T47D (cell line): ENCODE measurements at regions not wholly inside any gene's neighbourhood (a gene's known extent, or its start where the extent isn't known, plus 50 kb on each side); places are given as distances from the start of the nearest gene placed in this dataset.

ENCODE experiments used
- DNase-seq, 2 experiments: peaks; one replicate each; pipeline versions ENCODE4 v3.0.0 to v3.0.0-alpha.2; 2011 to 2012; ENCODE audit warnings: low read depth in 1 of 2, low spot score in 1 of 2
- JUND ChIP-seq: IDR thresholded peaks from 2 replicates; pipeline ENCODE4 v1.6.1; 2012; ENCODE audit warnings: low read depth
- in situ Hi-C: cut with HindIII; loops from 2 replicates; pipeline ENCODE4 v1.10.0; 2016; ENCODE audit warnings: low sequenced_read_pairs, low pct_unique_long_range_greater_than_20kb

DNA sequence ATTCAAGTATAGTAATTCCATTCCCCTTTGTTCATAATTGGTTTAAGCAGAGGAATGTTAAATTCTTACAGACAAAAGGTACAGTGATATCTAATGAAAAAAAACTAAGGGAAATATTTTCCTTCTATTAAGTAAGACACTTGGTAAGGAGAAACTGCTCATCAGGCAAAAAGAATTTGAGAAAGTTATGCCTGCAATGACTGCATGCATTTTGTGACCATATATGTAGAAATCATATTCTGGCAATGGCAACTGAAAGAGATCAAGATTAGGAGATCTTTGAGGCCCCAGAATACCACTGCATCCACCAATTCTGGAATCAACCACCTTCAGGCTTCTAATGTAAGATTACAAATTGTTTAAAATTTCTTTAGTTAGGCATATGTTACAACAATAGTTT is 364.8 kb downstream of the PCDH10 start:
- in situ Hi-C loops: no loop called here

DNA sequence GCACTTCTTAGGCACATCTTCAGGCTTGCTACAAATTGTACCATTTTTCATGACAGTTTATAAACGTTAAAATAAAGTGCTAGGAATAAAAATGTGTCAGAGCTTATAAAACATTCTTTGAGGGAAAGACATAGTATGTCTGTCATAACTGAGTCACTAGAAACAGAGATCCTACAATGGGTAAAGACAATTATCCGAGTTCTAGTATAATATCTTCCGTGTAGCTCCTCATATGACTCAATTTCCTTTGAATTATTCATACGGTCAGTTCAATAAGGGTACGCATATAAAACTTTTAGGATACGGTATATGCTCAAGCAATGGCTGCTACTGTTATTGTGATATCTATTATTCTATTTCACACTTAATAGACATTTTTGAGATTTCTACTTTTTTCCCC is 349.1 kb downstream of the PCDH10 start:
- in situ Hi-C loops: no loop called here
- TF ChIP-seq JUND: no peak
- no peak for DNase-seq

More for the DNA sequence above, 364.8 kb downstream of the PCDH10 start:
- no peak for TF ChIP-seq JUND
- no peak for DNase-seq

DNA sequence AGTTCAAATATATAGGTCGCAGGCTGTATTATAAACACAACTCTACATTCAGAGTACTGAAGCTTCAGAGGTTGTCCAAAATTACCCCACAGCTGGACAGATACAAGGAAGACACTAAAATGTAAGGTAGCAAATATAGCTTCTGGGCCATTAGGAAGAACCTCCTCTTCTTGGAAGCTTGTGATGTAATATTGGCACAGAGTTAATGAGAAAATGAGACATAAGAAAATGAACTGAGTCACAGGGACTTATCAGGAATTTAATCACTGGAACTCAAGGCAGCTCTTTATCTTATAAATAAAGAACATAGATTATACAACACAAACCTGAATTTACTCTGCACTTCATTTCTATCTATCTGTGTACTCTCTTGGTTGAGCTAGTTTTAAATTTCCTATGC is 344.7 kb downstream of the PCDH10 start:
- TF ChIP-seq JUND: no peak
- no peak for DNase-seq
- in situ Hi-C loops: no loop called here

DNA sequence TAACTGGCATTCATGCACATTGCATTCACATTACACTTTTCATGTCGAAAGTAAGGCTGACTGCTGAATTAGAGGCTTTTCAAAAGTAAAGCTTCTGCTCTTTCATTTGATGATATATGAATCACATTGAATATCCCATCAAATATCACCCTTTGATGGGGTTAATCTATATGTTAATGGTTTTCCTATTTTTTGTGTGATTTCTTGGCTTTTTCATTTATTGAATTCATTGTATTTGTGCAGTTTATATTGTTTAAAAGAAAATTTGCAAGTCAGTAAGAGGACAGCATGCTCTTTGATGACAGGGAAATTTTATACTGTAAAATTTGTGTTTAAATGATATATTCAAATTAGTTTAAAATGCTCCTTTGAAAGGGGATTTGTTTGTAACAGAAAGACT is 344.1 kb downstream of the PCDH10 start:
- DNase-seq: no peak
- in situ Hi-C loops: no loop called here
- no peak for TF ChIP-seq JUND

DNA sequence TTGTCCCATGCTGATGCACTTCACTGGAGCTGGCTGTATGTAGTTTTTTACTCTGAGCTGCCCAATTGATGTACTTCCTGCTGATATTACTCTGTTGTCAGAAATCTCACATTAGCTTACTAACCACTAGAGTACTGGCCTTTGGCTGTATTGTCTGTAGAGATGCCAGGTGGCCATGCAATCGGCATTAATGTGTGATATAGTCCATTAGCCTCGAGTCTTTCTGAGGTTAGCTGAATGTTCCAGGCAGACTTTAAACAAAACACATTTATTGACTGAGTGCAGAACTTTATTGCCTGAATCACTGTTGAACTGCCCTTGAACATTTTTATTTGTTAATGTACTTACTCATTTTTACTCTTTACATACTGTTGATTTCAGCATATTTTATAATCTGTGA is 335.2 kb downstream of the PCDH10 start:
- no peak for TF ChIP-seq JUND
- in situ Hi-C loops: no loop called here
- DNase-seq: no peak

DNA sequence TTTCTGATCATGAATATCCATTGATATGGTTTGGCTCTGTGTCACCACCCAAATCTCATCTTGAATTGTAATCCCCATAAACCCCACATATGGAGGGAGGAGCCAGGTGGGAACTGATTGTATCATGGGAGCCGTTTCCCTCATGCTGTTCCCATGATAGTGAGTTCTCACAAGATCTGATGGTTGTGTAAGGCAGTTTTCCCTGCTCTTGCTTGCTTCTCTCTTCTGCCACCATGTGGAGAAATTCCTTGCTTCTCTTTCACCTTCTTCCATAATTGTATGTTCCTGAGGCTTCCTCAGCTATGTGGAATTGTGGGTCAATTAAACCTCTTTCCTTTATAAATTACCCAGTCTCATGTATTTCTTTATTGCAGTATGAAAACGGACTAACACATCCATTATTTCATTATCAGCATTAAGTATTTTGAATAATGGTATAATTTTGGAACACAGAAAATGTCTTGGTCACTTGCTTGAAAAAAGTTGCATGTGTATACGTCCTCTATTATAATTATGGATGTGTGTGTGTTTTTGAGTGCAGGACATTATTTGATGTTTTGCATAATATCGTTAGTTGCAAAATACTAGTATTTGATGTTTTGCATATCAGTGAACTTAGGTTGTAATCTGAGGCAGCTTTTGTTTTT is 334.6 kb downstream of the PCDH10 start:
- peak in 1 of 2 experiments; percentile 69 for DNase-seq
- no peak for TF ChIP-seq JUND
- in situ Hi-C loops: no loop called here

DNA sequence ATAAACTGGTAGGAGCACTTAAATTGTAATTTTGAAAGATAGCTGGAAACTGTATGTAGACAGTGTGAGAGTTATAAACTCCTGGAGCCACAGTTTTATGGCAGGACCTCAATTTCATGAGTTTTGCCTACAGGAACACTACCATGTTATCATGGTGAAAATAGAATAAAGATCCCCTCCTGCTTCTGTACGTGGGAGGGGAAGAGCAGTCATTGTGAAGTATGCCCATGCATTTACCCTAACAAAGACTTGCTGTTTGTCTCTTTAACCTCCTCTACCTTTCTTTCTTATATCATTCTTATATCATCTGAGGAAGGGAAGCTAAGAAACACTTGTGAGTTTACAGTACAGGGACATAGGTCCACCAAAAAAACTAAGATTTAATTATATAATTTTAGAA is 327.0 kb downstream of the PCDH10 start:
- no peak for TF ChIP-seq JUND
- in situ Hi-C loops: no loop called here
- DNase-seq: no peak

DNA sequence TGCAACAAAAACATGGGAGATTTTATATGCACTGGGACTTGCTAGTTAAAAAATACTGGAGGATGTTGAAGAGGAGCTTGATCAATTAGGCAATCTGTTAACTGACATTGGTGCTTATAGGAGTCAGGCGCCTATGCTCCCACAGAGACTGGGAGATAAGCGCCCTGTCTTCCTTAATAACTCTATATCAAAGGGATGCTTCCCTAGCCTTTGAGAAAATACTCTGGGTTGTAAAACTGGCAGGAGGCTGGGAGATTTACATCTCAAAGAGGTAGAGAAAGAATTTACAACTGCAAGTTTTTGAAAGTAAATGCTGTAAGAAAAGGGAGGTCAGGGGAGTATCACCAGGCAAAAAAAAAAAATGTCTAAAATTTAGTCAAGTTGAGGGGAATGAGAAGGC is 325.4 kb downstream of the PCDH10 start:
- DNase-seq: no peak
- in situ Hi-C loops: no loop called here
- no peak for TF ChIP-seq JUND

DNA sequence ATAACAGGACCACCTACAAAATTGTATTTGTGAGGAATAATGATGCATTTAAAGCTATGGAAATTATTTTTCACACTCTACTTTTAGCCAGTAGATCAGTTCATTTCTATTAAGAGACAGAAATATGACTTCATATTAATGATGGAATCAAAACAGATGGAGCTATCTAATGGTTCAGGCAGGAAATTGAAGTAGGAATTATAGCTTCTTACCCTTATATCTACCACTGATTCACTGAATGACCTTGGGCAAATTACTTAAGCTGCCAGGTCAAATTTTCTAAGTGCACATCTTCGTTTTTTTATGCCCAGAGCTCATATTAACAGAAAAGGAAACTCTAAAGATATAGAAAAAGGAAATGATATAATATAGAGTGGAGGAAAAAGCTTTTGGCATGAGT is 323.1 kb downstream of the PCDH10 start:
- TF ChIP-seq JUND: no peak
- in situ Hi-C loops: no loop called here

DNA sequence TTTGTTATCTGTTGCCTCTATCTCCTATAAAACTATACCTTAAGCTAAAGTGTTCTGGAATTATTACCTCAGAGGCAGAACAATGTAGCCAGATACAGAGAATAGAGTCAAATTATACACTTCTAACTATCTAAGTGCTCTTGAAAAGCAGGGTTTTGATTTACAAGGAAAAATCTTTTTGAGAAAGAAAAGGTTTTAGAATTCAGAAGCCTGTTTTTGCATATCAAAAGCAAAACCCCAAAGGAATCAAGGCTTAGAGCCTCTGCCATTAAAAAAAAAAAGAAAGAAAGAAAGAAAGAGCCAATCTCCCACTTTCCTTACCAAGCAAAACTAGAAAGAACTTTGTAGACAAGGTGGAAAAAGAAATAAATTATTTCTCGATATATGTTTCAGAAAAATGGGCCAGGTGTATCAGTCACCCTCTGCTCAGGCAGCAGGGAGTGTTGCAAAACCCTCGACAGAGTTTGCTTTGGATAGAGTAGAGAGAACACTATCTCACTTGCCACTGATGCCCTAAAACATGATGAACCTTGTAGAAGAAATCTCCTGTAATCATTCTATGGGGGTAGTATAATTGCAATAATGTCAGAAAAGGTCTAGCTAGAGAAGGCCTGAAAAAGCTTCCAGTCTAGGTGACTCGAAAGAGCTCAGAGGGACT is 318.3 kb downstream of the PCDH10 start:
- no peak for TF ChIP-seq JUND
- in situ Hi-C loops: no loop called here
- no peak for DNase-seq

More for the DNA sequence above, 323.1 kb downstream of the PCDH10 start:
- no peak for DNase-seq

DNA sequence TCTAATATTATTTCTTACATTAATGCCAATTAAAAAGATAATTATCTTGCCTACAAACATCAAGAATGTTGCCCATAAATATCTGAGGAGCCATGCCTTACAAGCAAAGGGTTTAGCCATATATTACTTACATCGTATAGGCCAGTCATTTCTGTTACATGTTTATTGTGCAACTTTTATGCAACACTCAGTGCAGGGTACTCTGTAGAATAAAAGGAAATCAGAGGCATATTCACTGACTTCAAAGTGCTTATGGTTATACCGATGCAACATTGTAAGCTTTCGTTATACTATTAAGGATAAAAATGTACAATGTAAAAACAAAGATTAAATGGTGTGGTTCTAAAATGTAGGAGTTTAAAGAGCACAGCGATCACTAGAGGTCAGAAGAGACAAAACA is 315.9 kb downstream of the PCDH10 start:
- no peak for DNase-seq
- TF ChIP-seq JUND: no peak
- in situ Hi-C loops: no loop called here

DNA sequence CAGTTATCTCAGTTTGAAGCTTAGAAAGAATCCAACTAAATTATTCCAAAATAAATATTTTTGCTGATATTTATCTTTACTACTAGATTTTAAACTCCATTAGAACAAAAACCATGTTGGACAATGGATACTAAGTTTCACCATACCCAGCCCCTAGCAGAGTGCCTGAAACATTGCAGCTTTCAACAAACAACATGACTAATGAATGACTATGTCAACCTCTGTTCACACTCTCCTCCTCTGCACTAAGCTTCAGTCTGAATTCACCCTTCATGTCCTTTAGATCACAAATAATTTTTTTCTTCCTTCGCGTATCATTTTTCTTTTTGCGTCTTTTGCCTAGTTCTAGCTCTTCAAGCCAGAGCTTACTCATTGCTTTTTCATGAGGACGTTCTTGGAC is 315.2 kb downstream of the PCDH10 start:
- DNase-seq: no peak
- no peak for TF ChIP-seq JUND
- in situ Hi-C loops: no loop called here

DNA sequence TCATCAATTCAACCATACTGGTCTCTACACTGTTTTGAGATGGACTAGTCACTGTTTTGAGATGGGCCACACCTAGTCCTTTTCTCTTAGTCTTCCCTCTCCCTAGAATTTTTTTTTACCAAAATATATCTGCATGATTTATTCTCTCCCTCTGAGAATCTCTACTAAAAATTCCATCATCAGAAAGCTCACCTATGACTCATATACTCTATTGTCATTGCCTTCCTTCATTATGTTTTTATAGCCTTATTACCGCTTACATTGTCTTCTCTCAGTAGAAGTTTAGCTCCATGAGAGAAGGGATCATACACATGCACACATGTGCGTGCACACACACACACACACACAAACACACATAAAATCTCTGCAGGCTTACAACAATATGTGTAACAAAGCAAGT is 303.6 kb downstream of the PCDH10 start:
- in situ Hi-C loops: no loop called here
- no peak for TF ChIP-seq JUND
- DNase-seq: no peak

DNA sequence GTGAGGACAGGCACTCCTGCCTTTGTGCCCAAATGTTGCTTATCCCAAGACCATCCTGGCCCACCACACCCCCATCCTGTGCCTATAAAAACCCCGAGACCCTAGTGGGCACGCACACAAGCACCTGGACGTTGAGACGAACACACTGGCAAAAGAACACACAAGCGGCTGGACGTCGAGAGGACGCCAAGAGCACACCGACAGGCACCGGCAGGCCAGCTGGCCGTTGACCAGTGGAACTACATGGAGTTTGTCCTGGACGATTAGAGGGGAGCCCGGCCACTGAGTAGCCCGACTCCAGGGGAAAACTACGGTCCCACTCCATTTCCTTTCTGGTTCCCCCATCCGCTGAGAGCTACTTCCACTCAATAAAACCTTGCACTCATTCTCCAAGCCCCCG is 301.7 kb downstream of the PCDH10 start:
- in situ Hi-C loops: no loop called here
- DNase-seq: no peak
- TF ChIP-seq JUND: no peak
